ENCODE measurements at regions not wholly inside any gene's neighbourhood (a gene's known extent, or its start where the extent isn't known, plus 50 kb on each side); places are given as distances from the start of the nearest gene placed in this dataset.

DNA sequence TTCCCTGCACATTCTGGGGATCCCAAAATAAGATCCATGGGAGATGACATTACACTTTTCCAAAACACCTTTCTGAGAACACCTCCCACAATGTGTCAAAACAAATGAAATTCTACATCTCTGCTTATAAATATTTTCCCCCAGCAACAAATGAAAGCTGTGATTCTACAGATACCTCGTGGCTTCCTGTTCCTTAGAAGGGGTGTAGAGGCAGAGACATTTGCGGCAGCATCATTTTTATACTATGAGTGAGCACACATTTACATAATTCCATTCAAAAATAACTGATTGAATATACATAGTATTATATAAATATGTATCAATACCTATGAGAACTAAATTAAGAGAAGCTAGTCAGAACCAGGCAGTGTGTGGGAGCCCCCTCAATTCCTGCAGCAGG, 213.9 kb upstream of the JARID2 start:
- TF ChIP-seq POLR2A (IDR thresholded peaks at IDR 0.05; ENCODE audit: borderline replicate concordance, extremely low read depth, insufficient read depth, insufficient read length) (no peak), CEBPB (IDR thresholded peaks at IDR 0.05; ENCODE audit: low read depth) (no peak), ELF1 (IDR thresholded peaks at IDR 0.05; ENCODE audit: borderline replicate concordance, low read depth) (no peak), ZNF274 (IDR thresholded peaks at IDR 0.05; ENCODE audit: low read depth, low read length) (no peak)
- TF ChIP-seq, protein P1, sequence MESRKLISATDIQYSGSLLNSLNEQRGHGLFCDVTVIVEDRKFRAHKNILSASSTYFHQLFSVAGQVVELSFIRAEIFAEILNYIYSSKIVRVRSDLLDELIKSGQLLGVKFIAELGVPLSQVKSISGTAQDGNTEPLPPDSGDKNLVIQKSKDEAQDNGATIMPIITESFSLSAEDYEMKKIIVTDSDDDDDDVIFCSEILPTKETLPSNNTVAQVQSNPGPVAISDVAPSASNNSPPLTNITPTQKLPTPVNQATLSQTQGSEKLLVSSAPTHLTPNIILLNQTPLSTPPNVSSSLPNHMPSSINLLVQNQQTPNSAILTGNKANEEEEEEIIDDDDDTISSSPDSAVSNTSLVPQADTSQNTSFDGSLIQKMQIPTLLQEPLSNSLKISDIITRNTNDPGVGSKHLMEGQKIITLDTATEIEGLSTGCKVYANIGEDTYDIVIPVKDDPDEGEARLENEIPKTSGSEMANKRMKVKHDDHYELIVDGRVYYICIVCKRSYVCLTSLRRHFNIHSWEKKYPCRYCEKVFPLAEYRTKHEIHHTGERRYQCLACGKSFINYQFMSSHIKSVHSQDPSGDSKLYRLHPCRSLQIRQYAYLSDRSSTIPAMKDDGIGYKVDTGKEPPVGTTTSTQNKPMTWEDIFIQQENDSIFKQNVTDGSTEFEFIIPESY (IDR thresholded peaks at IDR 0.05; ENCODE audit: extremely low read depth, insufficient replicate concordance, low read length), result no peak
- TF ChIP-seq, protein P2, sequence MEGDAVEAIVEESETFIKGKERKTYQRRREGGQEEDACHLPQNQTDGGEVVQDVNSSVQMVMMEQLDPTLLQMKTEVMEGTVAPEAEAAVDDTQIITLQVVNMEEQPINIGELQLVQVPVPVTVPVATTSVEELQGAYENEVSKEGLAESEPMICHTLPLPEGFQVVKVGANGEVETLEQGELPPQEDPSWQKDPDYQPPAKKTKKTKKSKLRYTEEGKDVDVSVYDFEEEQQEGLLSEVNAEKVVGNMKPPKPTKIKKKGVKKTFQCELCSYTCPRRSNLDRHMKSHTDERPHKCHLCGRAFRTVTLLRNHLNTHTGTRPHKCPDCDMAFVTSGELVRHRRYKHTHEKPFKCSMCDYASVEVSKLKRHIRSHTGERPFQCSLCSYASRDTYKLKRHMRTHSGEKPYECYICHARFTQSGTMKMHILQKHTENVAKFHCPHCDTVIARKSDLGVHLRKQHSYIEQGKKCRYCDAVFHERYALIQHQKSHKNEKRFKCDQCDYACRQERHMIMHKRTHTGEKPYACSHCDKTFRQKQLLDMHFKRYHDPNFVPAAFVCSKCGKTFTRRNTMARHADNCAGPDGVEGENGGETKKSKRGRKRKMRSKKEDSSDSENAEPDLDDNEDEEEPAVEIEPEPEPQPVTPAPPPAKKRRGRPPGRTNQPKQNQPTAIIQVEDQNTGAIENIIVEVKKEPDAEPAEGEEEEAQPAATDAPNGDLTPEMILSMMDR (IDR thresholded peaks at IDR 0.05 in 2 of 3, conservative IDR thresholded peaks at IDR 0.05 in 1 of 3; ENCODE audit: borderline replicate concordance in 1 of 3, insufficient read depth in 1 of 3, low read depth in 2 of 3, low read length in 2 of 3), result no peak

Data from HCT116 (cell line).